Astrocyte (in vitro differentiated cells and primary cell): ENCODE measurements at regions not wholly inside any gene's neighbourhood (a gene's known extent, or its start where the extent isn't known, plus 50 kb on each side); places are given as distances from the start of the nearest gene placed in this dataset.

ENCODE experiments used
- DNase-seq: peaks from one replicate; pipeline ENCODE4 v3.0.0-alpha.2; 2010; ENCODE audit warnings: low read depth
- FAIRE-seq: peaks from 2 replicates; lab custom pipeline; 2011; peaks lifted over from hg19 to GRCh38; lab: Jason Lieb, UNC
- H2AFZ ChIP-seq: 2 replicates; pipeline ENCODE4 v1.6.0; 2012; ENCODE audit warnings: low read depth, low read length, inconsistent platforms
- H3K27ac ChIP-seq: 2 replicates; pipeline ENCODE4 v1.5.1; 2011; ENCODE audit warnings: low read depth, low read length, inconsistent platforms
- H3K27me3 ChIP-seq: 2 replicates; pipeline ENCODE4 v1.6.0; 2011; ENCODE audit warnings: low read length, inconsistent platforms; ENCODE audit not compliant: insufficient read depth
- H3K36me3 ChIP-seq: 2 replicates; pipeline ENCODE4 v1.5.1; 2011; ENCODE audit warnings: low read length, inconsistent platforms; ENCODE audit not compliant: insufficient read depth
- H3K4me1 ChIP-seq: 2 replicates; pipeline ENCODE4 v1.5.1; 2011; ENCODE audit warnings: low read length, inconsistent platforms; ENCODE audit not compliant: insufficient read depth
- H3K4me2 ChIP-seq: 2 replicates; pipeline ENCODE4 v1.6.0; 2012; ENCODE audit warnings: low read length, inconsistent platforms
- H3K4me3 ChIP-seq: 2 replicates; pipeline ENCODE4 v1.5.1; 2011; ENCODE audit warnings: low read depth, mild to moderate bottlenecking, low read length, inconsistent platforms; ENCODE audit not compliant: insufficient read depth
- H3K79me2 ChIP-seq: 2 replicates; pipeline ENCODE4 v1.6.0; 2012; ENCODE audit warnings: mild to moderate bottlenecking, low read length, inconsistent platforms; ENCODE audit not compliant: insufficient read depth
- H3K9ac ChIP-seq: 2 replicates; pipeline ENCODE4 v1.6.0; 2012; ENCODE audit warnings: mild to moderate bottlenecking, low read length, inconsistent platforms
- H3K9me3 ChIP-seq: 2 replicates; pipeline ENCODE4 v1.5.1; 2012; ENCODE audit warnings: low read depth, mild to moderate bottlenecking, low read length, inconsistent platforms; ENCODE audit not compliant: insufficient read depth
- H4K20me1 ChIP-seq: 2 replicates; pipeline ENCODE4 v1.6.0; 2012; ENCODE audit warnings: low read length, inconsistent platforms; ENCODE audit not compliant: insufficient read depth
- H3K27ac Mint-ChIP-seq: one replicate; pipeline ENCODE4 v1.8.0; 2021; ENCODE audit warnings: mild to moderate bottlenecking, mixed read lengths; ENCODE audit not compliant: unreplicated experiment
- H3K27me3 Mint-ChIP-seq: one replicate; pipeline ENCODE4 v1.8.0; 2021; ENCODE audit warnings: low read depth, mixed read lengths; ENCODE audit not compliant: unreplicated experiment
- H3K36me3 Mint-ChIP-seq: one replicate; pipeline ENCODE4 v1.8.0; 2021; ENCODE audit warnings: low read depth, mixed read lengths; ENCODE audit not compliant: unreplicated experiment
- H3K4me1 Mint-ChIP-seq: one replicate; pipeline ENCODE4 v1.8.0; 2021; ENCODE audit warnings: low read depth, mixed read lengths; ENCODE audit not compliant: unreplicated experiment
- H3K4me3 Mint-ChIP-seq: one replicate; pipeline ENCODE4 v1.8.0; 2021; ENCODE audit warnings: mild to moderate bottlenecking, moderate library complexity, mixed read lengths; ENCODE audit not compliant: unreplicated experiment
- H3K9me3 Mint-ChIP-seq: one replicate; pipeline ENCODE4 v1.8.0; 2021; ENCODE audit warnings: mild to moderate bottlenecking, mixed read lengths; ENCODE audit not compliant: unreplicated experiment
- CTCF ChIP-seq: IDR thresholded peaks from 2 replicates; pipeline ENCODE4 v1.5.1; 2011; ENCODE audit warnings: low read depth, mild to moderate bottlenecking, inconsistent platforms, low read length, moderate library complexity; ENCODE audit not compliant: insufficient read depth
- EZH2 ChIP-seq: IDR thresholded peaks from 2 replicates; pipeline ENCODE4 v1.6.1; 2012; ENCODE audit warnings: mild to moderate bottlenecking, low read length, inconsistent platforms; ENCODE audit not compliant: insufficient read depth

GRCh38 chr1:232145768-232146167 is 484.2 kb downstream of the SIPA1L2 start:
- H3K4me1 ChIP-seq = peaks cover 26% of the 10 kb centered on the region
- FAIRE-seq = no peak
- no peak overlapping the region for H3K27ac ChIP-seq
- TF ChIP-seq EZH2 = no peak
- TF ChIP-seq CTCF = no peak
- H3K27me3 ChIP-seq = no peaks in the 10 kb centered on the region
- no peak overlapping the region for H3K4me2 ChIP-seq
- Mint-ChIP-seq H3K9me3 (peaks cover 1% of the 10 kb centered on the region), H3K4me3 (no peak overlapping the region), H3K27ac (no peak overlapping the region), H3K27me3 (no peaks in the 10 kb centered on the region), H3K36me3 (no peaks in the 10 kb centered on the region), H3K4me1 (peaks cover 7% of the 10 kb centered on the region)
- no peaks in the 10 kb centered on the region for H3K79me2 ChIP-seq
- DNase-seq = no peak
- no peaks in the 10 kb centered on the region for H4K20me1 ChIP-seq
- no peak overlapping the region for H3K4me3 ChIP-seq
- no peaks in the 10 kb centered on the region for H3K36me3 ChIP-seq
- H2AFZ ChIP-seq = no peak overlapping the region
- H3K9ac ChIP-seq = no peak overlapping the region
- no peaks in the 10 kb centered on the region for H3K9me3 ChIP-seq

GRCh38 chr1:232144696-232145230 is 485.2 kb downstream of the SIPA1L2 start:
- Histone ChIP-seq H3K9ac (no peak overlapping the region), H3K4me1 (peaks cover 21% of the 10 kb centered on the region), H3K4me3 (no peak overlapping the region), H4K20me1 (no peaks in the 10 kb centered on the region), H3K27ac (no peak overlapping the region), H3K9me3 (no peaks in the 10 kb centered on the region), H3K4me2 (no peak overlapping the region), H2AFZ (no peak overlapping the region), H3K79me2 (no peaks in the 10 kb centered on the region), H3K27me3 (no peaks in the 10 kb centered on the region), H3K36me3 (no peaks in the 10 kb centered on the region)
- no peak for DNase-seq
- no peak for FAIRE-seq
- TF ChIP-seq CTCF (no peak), EZH2 (no peak)
- Mint-ChIP-seq H3K4me1 (peaks cover 7% of the 10 kb centered on the region), H3K27me3 (no peaks in the 10 kb centered on the region), H3K27ac (no peak overlapping the region), H3K9me3 (peaks cover 7% of the 10 kb centered on the region), H3K36me3 (no peaks in the 10 kb centered on the region), H3K4me3 (no peak overlapping the region)

GRCh38 chr1:232143315-232143886 is 486.5 kb downstream of the SIPA1L2 start:
- no peaks in the 10 kb centered on the region for H3K9me3 ChIP-seq
- peak overlapping the region; percentile 38 for H2AFZ ChIP-seq
- Mint-ChIP-seq H3K4me3 (no peak overlapping the region), H3K36me3 (no peaks in the 10 kb centered on the region), H3K4me1 (peaks cover 5% of the 10 kb centered on the region), H3K27ac (no peak overlapping the region), H3K9me3 (peaks cover 7% of the 10 kb centered on the region), H3K27me3 (no peaks in the 10 kb centered on the region)
- DNase-seq = no peak
- no peaks in the 10 kb centered on the region for H3K27me3 ChIP-seq
- H3K27ac ChIP-seq = peak overlapping the region; percentile 63
- H3K4me1 ChIP-seq = peaks cover 16% of the 10 kb centered on the region
- H3K36me3 ChIP-seq = no peaks in the 10 kb centered on the region
- TF ChIP-seq EZH2 (no peak), CTCF (no peak)
- H4K20me1 ChIP-seq = no peaks in the 10 kb centered on the region
- no peak overlapping the region for H3K9ac ChIP-seq
- H3K4me2 ChIP-seq = peak overlapping the region; percentile 63
- no peak overlapping the region for H3K4me3 ChIP-seq
- FAIRE-seq = no peak
- no peaks in the 10 kb centered on the region for H3K79me2 ChIP-seq
